ENCODE measurements at regions not wholly inside any gene's neighbourhood (a gene's known extent, or its start where the extent isn't known, plus 50 kb on each side); places are given as distances from the start of the nearest gene placed in this dataset.

DNA sequence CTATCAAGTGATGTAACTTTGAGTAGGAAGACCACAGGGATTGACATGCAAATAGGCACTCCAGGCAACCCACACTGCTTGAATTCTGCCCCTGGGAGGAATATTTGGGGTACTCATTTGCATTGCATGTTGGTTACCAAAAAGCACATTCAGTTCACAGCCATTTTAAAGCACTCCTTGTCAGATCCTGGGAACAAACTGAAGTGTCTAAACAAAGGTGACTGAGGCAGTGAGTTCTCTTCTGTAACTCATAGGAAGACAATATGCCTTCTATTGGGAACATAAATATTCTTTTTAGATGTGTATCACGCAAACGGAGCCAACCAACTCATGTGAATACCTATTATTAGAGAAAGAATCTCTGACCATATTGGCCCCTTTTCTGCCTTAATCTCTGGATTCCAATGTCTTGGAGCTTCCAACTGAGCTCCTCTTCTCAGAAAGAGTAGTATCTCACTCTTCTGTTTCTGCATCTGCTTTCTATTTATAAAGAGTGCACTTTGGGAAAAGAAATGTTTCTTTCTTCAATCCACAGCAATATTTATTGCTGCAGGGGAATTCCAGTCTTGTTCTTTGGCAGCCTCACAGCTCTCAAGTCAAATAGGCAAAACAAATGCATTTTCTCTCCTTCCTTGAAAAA is 125.7 kb upstream of the NBEA start:
- 58% methylated on average over 2 of the region's 2 CpGs for WGBS
- Histone ChIP-seq H3K27ac (ENCODE audit: low read depth in 1 of 2, low read length in 2 of 2) (no peak overlapping the region), H3K9ac (ENCODE audit: low read depth in 1 of 2, low read length in 2 of 2) (no peak overlapping the region), H3K9me3 (ENCODE audit: control insufficient read depth in 4 of 4, low read length in 3 of 4) (peaks cover 0 to 3% (median 0%) of the 10 kb centered on the region in 4 donors), H3K27me3 (ENCODE audit: control insufficient read depth in 4 of 4, insufficient read depth in 4 of 4, low read length in 3 of 4) (no peaks in the 10 kb centered on the region), H3K36me3 (ENCODE audit: control insufficient read depth in 4 of 4, insufficient read depth in 3 of 4, low read depth in 1 of 4, low read length in 3 of 4) (no peaks in the 10 kb centered on the region), H3K4me3 (ENCODE audit: low read depth in 1 of 3, low read length in 3 of 3) (no peak overlapping the region), H3K4me1 (ENCODE audit: control insufficient read depth in 4 of 4, insufficient read depth in 4 of 4, low read length in 3 of 4) (no peaks in the 10 kb centered on the region)
- no peak for DNase-seq (ENCODE audit: low spot score)
- TF ChIP-seq GABPA (IDR thresholded peaks at IDR 0.05 in 1 of 2, conservative IDR thresholded peaks at IDR 0.05 in 1 of 2) = no peak
- TF ChIP-seq SP1 (IDR thresholded peaks at IDR 0.05) = no peak
- no peak for TF ChIP-seq RAD21 (IDR thresholded peaks at IDR 0.05)
- TF ChIP-seq, protein P1, sequence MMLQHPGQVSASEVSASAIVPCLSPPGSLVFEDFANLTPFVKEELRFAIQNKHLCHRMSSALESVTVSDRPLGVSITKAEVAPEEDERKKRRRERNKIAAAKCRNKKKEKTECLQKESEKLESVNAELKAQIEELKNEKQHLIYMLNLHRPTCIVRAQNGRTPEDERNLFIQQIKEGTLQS (IDR thresholded peaks at IDR 0.05) = no peak
- TF ChIP-seq HNF4A (conservative IDR thresholded peaks at IDR 0.05) = no peak
- no peak for TF ChIP-seq TAF1 (conservative IDR thresholded peaks at IDR 0.05)
- no peak for TF ChIP-seq FOXA1 (IDR thresholded peaks at IDR 0.05)
- no peak for TF ChIP-seq EGR1 (IDR thresholded peaks at IDR 0.05; ENCODE audit: low read depth in 2 of 2)
- no peak for TF ChIP-seq FOXA2 (IDR thresholded peaks at IDR 0.05)
- TF ChIP-seq, protein P2, sequence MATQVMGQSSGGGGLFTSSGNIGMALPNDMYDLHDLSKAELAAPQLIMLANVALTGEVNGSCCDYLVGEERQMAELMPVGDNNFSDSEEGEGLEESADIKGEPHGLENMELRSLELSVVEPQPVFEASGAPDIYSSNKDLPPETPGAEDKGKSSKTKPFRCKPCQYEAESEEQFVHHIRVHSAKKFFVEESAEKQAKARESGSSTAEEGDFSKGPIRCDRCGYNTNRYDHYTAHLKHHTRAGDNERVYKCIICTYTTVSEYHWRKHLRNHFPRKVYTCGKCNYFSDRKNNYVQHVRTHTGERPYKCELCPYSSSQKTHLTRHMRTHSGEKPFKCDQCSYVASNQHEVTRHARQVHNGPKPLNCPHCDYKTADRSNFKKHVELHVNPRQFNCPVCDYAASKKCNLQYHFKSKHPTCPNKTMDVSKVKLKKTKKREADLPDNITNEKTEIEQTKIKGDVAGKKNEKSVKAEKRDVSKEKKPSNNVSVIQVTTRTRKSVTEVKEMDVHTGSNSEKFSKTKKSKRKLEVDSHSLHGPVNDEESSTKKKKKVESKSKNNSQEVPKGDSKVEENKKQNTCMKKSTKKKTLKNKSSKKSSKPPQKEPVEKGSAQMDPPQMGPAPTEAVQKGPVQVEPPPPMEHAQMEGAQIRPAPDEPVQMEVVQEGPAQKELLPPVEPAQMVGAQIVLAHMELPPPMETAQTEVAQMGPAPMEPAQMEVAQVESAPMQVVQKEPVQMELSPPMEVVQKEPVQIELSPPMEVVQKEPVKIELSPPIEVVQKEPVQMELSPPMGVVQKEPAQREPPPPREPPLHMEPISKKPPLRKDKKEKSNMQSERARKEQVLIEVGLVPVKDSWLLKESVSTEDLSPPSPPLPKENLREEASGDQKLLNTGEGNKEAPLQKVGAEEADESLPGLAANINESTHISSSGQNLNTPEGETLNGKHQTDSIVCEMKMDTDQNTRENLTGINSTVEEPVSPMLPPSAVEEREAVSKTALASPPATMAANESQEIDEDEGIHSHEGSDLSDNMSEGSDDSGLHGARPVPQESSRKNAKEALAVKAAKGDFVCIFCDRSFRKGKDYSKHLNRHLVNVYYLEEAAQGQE (IDR thresholded peaks at IDR 0.05) = no peak
- TF ChIP-seq, protein P3, sequence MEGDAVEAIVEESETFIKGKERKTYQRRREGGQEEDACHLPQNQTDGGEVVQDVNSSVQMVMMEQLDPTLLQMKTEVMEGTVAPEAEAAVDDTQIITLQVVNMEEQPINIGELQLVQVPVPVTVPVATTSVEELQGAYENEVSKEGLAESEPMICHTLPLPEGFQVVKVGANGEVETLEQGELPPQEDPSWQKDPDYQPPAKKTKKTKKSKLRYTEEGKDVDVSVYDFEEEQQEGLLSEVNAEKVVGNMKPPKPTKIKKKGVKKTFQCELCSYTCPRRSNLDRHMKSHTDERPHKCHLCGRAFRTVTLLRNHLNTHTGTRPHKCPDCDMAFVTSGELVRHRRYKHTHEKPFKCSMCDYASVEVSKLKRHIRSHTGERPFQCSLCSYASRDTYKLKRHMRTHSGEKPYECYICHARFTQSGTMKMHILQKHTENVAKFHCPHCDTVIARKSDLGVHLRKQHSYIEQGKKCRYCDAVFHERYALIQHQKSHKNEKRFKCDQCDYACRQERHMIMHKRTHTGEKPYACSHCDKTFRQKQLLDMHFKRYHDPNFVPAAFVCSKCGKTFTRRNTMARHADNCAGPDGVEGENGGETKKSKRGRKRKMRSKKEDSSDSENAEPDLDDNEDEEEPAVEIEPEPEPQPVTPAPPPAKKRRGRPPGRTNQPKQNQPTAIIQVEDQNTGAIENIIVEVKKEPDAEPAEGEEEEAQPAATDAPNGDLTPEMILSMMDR (IDR thresholded peaks at IDR 0.05; ENCODE audit: low read depth, low read length, missing input control) = no peak
- TF ChIP-seq YY1 (IDR thresholded peaks at IDR 0.05) = no peak
- TF ChIP-seq HNF4G (IDR thresholded peaks at IDR 0.05) = no peak
- no peak for TF ChIP-seq RXRA (IDR thresholded peaks at IDR 0.05)

DNA sequence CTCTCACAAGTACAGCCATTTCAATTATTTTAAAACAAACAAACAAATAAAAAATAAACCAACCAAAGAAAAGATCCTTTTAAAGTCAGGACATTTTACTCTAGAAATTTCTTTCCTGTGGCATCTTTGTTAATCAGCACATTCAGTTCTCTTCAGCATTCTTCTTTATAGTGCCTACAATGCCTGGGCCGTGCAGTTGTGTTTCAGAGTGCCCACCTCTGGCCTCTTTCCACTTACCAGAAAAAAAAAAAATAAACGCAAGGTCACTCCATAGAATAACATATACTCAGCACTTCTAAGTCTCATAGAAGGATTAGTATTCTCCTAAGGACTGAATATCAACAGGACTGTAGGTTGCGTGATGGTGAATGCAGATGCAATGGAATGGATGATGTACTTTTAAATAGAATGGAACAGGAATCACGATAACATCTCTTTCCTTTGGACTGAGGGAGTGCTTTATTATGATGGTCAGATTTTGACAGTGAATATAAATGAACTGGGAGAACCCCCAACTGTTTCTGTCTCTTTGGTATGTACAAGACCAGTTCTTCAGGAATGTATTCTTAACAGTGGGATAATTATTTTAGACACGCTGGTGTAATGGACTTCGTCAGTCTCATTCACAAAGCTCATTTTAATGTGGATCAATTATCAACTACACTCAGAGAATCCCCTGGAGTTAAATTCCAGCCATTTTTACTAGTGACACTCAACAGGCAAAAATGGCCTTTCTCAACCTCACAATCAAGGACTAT is 125.0 kb upstream of the NBEA start:
- 71% methylated on average over 6 of the region's 6 CpGs for WGBS
- TF ChIP-seq YY1 (IDR thresholded peaks at IDR 0.05) = no peak
- TF ChIP-seq NR2F2 (IDR thresholded peaks at IDR 0.05) = no peak
- TF ChIP-seq HNF4A (conservative IDR thresholded peaks at IDR 0.05) = no peak
- TF ChIP-seq TAF1 (conservative IDR thresholded peaks at IDR 0.05) = no peak
- no peak for TF ChIP-seq JUND (IDR thresholded peaks at IDR 0.05)
- no peak for TF ChIP-seq RAD21 (IDR thresholded peaks at IDR 0.05)
- TF ChIP-seq GABPA (IDR thresholded peaks at IDR 0.05 in 1 of 2, conservative IDR thresholded peaks at IDR 0.05 in 1 of 2) = no peak
- no peak for TF ChIP-seq EGR1 (IDR thresholded peaks at IDR 0.05; ENCODE audit: low read depth in 2 of 2)
- TF ChIP-seq RXRA (IDR thresholded peaks at IDR 0.05) = no peak
- no peak for TF ChIP-seq HNF4G (IDR thresholded peaks at IDR 0.05)
- TF ChIP-seq FOXA1 (IDR thresholded peaks at IDR 0.05) = no peak
- TF ChIP-seq SP1 (IDR thresholded peaks at IDR 0.05) = no peak
- no peak for TF ChIP-seq FOXA2 (IDR thresholded peaks at IDR 0.05)
- TF ChIP-seq, protein P4, sequence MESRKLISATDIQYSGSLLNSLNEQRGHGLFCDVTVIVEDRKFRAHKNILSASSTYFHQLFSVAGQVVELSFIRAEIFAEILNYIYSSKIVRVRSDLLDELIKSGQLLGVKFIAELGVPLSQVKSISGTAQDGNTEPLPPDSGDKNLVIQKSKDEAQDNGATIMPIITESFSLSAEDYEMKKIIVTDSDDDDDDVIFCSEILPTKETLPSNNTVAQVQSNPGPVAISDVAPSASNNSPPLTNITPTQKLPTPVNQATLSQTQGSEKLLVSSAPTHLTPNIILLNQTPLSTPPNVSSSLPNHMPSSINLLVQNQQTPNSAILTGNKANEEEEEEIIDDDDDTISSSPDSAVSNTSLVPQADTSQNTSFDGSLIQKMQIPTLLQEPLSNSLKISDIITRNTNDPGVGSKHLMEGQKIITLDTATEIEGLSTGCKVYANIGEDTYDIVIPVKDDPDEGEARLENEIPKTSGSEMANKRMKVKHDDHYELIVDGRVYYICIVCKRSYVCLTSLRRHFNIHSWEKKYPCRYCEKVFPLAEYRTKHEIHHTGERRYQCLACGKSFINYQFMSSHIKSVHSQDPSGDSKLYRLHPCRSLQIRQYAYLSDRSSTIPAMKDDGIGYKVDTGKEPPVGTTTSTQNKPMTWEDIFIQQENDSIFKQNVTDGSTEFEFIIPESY (IDR thresholded peaks at IDR 0.05) = no peak
- TF ChIP-seq, protein P3 (IDR thresholded peaks at IDR 0.05; ENCODE audit: low read depth, low read length, missing input control) = no peak

More for the DNA sequence above, 125.0 kb upstream of the NBEA start:
- H3K27ac ChIP-seq (ENCODE audit: low read depth in 1 of 2, low read length in 2 of 2) = no peak overlapping the region
- no peak overlapping the region for H3K4me3 ChIP-seq (ENCODE audit: low read depth in 1 of 3, low read length in 3 of 3)
- no peak for DNase-seq (ENCODE audit: low spot score)
- no peaks in the 10 kb centered on the region for H3K36me3 ChIP-seq (ENCODE audit: control insufficient read depth in 4 of 4, insufficient read depth in 3 of 4, low read depth in 1 of 4, low read length in 3 of 4)
- H3K9ac ChIP-seq (ENCODE audit: low read depth in 1 of 2, low read length in 2 of 2) = no peak overlapping the region
- H3K9me3 ChIP-seq (ENCODE audit: control insufficient read depth in 4 of 4, low read length in 3 of 4) = no peaks in the 10 kb centered on the region
- H3K4me1 ChIP-seq (ENCODE audit: control insufficient read depth in 4 of 4, insufficient read depth in 4 of 4, low read length in 3 of 4) = no peaks in the 10 kb centered on the region
- no peaks in the 10 kb centered on the region for H3K27me3 ChIP-seq (ENCODE audit: control insufficient read depth in 4 of 4, insufficient read depth in 4 of 4, low read length in 3 of 4)

Measured in liver (tissue), 8 donors.